ENCODE measurements at regions not wholly inside any gene's neighbourhood (a gene's known extent, or its start where the extent isn't known, plus 50 kb on each side); places are given as distances from the start of the nearest gene placed in this dataset.

- TF ChIP-seq POLR2A (IDR thresholded peaks at IDR 0.05; ENCODE audit: extremely low read depth, insufficient read length) (no peak), CTCF (IDR thresholded peaks at IDR 0.05; ENCODE audit: low read depth, low read length) (no peak), MAX (IDR thresholded peaks at IDR 0.05; ENCODE audit: low read depth, low read length) (no peak), MYC (IDR thresholded peaks at IDR 0.05; ENCODE audit: low read depth, low read length) (no peak)
Measured at GRCh38 chr2:8545695-8546611, 135.9 kb upstream of the ID2 start.

Measured in NB4 (cell line).